ENCODE measurements at regions not wholly inside any gene's neighbourhood (a gene's known extent, or its start where the extent isn't known, plus 50 kb on each side); places are given as distances from the start of the nearest gene placed in this dataset.
"Not testable (repeated sequence)": the region's sequence is repeated elsewhere in the genome, so short reads cannot be mapped to it uniquely, and the experiment has no call there.

- FAIRE-seq; DNase-seq (ENCODE audit: insufficient read length): not testable (repeated sequence)
These were observed 162.4 kb upstream of the OR4C13 start for GRCh38 chr11:49789787-49790186.

- DNase-seq (ENCODE audit: insufficient read length); FAIRE-seq: not testable (repeated sequence)
These were observed 153.9 kb upstream of the OR4C13 start for GRCh38 chr11:49798206-49798837.

- DNase-seq (ENCODE audit: insufficient read length); FAIRE-seq: not testable (repeated sequence)
These were observed 134.3 kb upstream of the OR4C13 start for GRCh38 chr11:49817705-49818430.

- not testable (repeated sequence) for FAIRE-seq; DNase-seq (ENCODE audit: insufficient read length)
These were observed 129.0 kb upstream of the OR4C13 start for GRCh38 chr11:49823188-49823587.

- not testable (repeated sequence) for DNase-seq (ENCODE audit: insufficient read length); FAIRE-seq
These were observed 101.7 kb upstream of the OR4C13 start for GRCh38 chr11:49850541-49850940.

- TF ChIP-seq TAF1 (IDR thresholded peaks at IDR 0.05; ENCODE audit: borderline replicate concordance, low read depth, low read length) (no peak), POLR2A (IDR thresholded peaks at IDR 0.05; ENCODE audit: low read depth, low read length) (no peak), POLR2AphosphoS5 (IDR thresholded peaks at IDR 0.05; ENCODE audit: low read depth, low read length) (no peak)
- no peak for FAIRE-seq
- DNase-seq (ENCODE audit: insufficient read length) = no peak
These were observed 100.7 kb upstream of the OR4C13 start for GRCh38 chr11:49851511-49851910.

- FAIRE-seq = no peak
- no peak for TF ChIP-seq TAF1 (IDR thresholded peaks at IDR 0.05; ENCODE audit: borderline replicate concordance, low read depth, low read length)
- no peak for TF ChIP-seq POLR2A (IDR thresholded peaks at IDR 0.05; ENCODE audit: low read depth, low read length)
- no peak for TF ChIP-seq POLR2AphosphoS5 (IDR thresholded peaks at IDR 0.05; ENCODE audit: low read depth, low read length)
- DNase-seq (ENCODE audit: insufficient read length) = no peak
These were observed 100.2 kb upstream of the OR4C13 start for GRCh38 chr11:49851971-49852389.

- not testable (repeated sequence) for DNase-seq (ENCODE audit: insufficient read length); FAIRE-seq
These were observed 63.3 kb upstream of the OR4C13 start for GRCh38 chr11:49888875-49889274.

GRCh38 chr11:49891910-49892671 is 60.1 kb upstream of the OR4C13 start:
- DNase-seq (ENCODE audit: insufficient read length); FAIRE-seq: not testable (repeated sequence)

- not testable (repeated sequence) for DNase-seq (ENCODE audit: insufficient read length); FAIRE-seq
These were observed 58.7 kb upstream of the OR4C13 start for GRCh38 chr11:49893442-49893841.
